Spleen (tissue), 7 donors: ENCODE measurements at regions not wholly inside any gene's neighbourhood (a gene's known extent, or its start where the extent isn't known, plus 50 kb on each side); places are given as distances from the start of the nearest gene placed in this dataset.

Experiments
- POLR2A ChIP-seq, 3 donors: fragments of 450-650 bp; IDR thresholded peaks; one replicate each; pipeline ENCODE4 v1.5.1; 2017; ENCODE audit warnings: antibody characterized with exemption in 3 of 3, mild to moderate bottlenecking in 1 of 3
- TF ChIP-seq, protein P1 (sequence below), 11 experiments: fragments of 200-600 bp in 7 of 11; fragments of 450-650 bp in 4 of 11; sonication (generic) in 4 of 11; IDR thresholded peaks in 8 of 11; conservative IDR thresholded peaks in 3 of 11; 1 replicate in 7 of 11; 2 replicates in 4 of 11; pipeline versions ENCODE4 v1.4.0 to v1.8.0; 2016 to 2021; ENCODE audit warnings: antibody characterized with exemption in 11 of 11, inconsistent platforms in 4 of 11, mild to moderate bottlenecking in 1 of 11
- donor health status: DM: no; HTN: no; CAD: no; lungs with moderate emphysema.
- donor health status: DM: no; HTN: no; CAD: no.
- donor health status: DM: no; HTN: no; CAD: no.

DNA sequence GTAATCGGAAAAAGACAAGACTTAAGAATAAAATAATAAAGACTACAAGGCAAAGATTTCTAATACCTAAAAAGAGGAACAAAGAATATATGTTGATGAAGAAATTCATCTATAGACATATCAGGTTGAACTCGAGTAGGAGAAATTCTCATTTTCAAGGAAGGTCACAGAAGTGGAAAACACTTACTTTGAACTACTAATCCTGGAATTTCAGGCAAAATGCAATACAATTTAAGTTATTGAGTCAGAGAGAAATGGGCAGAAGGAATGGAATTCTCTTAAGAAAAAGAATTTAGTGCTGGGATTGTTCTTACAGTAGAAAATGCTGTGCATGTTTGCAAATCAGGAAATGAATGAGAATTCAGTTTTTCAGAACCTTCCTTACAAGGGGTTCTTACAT, 135.9 kb upstream of the TGFBR2 start:
- no peak for TF ChIP-seq POLR2A (IDR thresholded peaks at IDR 0.05)
- TF ChIP-seq, protein P1, sequence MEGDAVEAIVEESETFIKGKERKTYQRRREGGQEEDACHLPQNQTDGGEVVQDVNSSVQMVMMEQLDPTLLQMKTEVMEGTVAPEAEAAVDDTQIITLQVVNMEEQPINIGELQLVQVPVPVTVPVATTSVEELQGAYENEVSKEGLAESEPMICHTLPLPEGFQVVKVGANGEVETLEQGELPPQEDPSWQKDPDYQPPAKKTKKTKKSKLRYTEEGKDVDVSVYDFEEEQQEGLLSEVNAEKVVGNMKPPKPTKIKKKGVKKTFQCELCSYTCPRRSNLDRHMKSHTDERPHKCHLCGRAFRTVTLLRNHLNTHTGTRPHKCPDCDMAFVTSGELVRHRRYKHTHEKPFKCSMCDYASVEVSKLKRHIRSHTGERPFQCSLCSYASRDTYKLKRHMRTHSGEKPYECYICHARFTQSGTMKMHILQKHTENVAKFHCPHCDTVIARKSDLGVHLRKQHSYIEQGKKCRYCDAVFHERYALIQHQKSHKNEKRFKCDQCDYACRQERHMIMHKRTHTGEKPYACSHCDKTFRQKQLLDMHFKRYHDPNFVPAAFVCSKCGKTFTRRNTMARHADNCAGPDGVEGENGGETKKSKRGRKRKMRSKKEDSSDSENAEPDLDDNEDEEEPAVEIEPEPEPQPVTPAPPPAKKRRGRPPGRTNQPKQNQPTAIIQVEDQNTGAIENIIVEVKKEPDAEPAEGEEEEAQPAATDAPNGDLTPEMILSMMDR (IDR thresholded peaks at IDR 0.05 in 8 of 11, conservative IDR thresholded peaks at IDR 0.05 in 3 of 11), result no peak
